Activated CD4-positive, alpha-beta T cell treated with anti-CD3 and anti-CD28 coated beads, Interleukin-2, amount 10 ng/mL, durations not matched to agents 7 days and 5 days (primary cell): ENCODE measurements at regions not wholly inside any gene's neighbourhood (a gene's known extent, or its start where the extent isn't known, plus 50 kb on each side); places are given as distances from the start of the nearest gene placed in this dataset.

Source experiments
- CTCF ChIA-PET: fragments of 350-600 bp; sonication (Branson Sonifier 250); formaldehyde crosslinking; loops from one replicate; lab custom pipeline; 2021; ENCODE audit warnings: antibody characterized with exemption; lab: Charles Lee
- POLR2A ChIA-PET: fragments of 350-600 bp; sonication (Branson Sonifier 250); formaldehyde crosslinking; loops from one replicate; lab custom pipeline; 2021; ENCODE audit warnings: antibody characterized with exemption; lab: Charles Lee
- DNase-seq: peaks from one replicate; pipeline ENCODE4 v3.0.0-alpha.2; 2020
- H3K27ac Mint-ChIP-seq: one replicate; pipeline ENCODE4 v1.8.0; 2021; ENCODE audit warnings: mild to moderate bottlenecking, moderate library complexity, mixed read lengths
- H3K27me3 Mint-ChIP-seq: one replicate; pipeline ENCODE4 v1.8.0; 2021; ENCODE audit warnings: mixed read lengths
- H3K36me3 Mint-ChIP-seq: one replicate; pipeline ENCODE4 v1.8.0; 2021; ENCODE audit warnings: low read depth, mixed read lengths
- H3K4me1 Mint-ChIP-seq: one replicate; pipeline ENCODE4 v1.8.0; 2021; ENCODE audit warnings: mixed read lengths
- H3K4me3 Mint-ChIP-seq: one replicate; pipeline ENCODE4 v1.8.0; 2021; ENCODE audit warnings: mild to moderate bottlenecking, moderate library complexity, mixed read lengths
- H3K9me3 Mint-ChIP-seq: one replicate; pipeline ENCODE4 v1.8.0; 2021; ENCODE audit warnings: mixed read lengths

DNA sequence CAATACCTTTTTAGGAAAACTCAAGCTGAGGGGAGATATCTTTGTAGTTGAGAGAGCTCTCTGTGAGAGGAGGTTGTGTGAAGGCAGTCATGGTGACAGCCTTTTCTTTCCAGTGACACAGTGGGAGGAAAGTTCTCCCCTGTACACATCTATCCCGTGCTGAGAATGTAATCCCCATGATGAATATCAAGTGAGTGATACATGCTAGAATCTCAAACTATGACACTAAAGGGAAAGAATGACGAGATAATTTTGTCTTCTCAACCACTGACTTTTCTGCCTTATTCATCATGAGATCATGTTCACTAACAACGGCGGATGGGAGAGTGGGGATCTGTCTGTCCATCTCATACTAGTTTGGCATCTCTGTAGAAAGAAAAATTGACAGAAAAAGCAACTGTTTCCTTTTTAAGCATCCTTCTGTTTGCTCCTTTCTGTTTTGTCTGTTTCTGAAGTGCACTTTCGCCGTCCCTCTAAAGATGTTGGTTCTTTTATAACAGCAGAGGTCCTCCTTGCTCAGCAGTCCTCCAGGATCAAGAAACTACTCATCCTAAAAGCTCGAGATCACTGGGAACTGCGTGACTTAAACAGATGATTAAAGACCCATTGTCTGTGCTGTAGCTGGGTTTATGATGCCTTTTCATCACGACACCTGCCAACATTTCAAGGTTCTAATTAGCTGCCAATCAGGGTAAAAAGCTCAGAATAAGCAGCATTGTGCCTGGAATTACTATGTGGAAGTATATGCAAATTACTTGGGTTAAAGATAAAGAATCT lies 137.6 kb downstream of the DCK start:
- no peaks in the 10 kb centered on the region for H3K4me1 Mint-ChIP-seq
- no peaks in the 10 kb centered on the region for H3K36me3 Mint-ChIP-seq
- no peaks in the 10 kb centered on the region for H3K9me3 Mint-ChIP-seq
- H3K4me3 Mint-ChIP-seq: no peak overlapping the region
- H3K27me3 Mint-ChIP-seq: no peaks in the 10 kb centered on the region
- ChIA-PET POLR2A (no interaction called here), CTCF (no interaction called here)
- DNase-seq: no peak
- H3K27ac Mint-ChIP-seq: no peak overlapping the region

DNA sequence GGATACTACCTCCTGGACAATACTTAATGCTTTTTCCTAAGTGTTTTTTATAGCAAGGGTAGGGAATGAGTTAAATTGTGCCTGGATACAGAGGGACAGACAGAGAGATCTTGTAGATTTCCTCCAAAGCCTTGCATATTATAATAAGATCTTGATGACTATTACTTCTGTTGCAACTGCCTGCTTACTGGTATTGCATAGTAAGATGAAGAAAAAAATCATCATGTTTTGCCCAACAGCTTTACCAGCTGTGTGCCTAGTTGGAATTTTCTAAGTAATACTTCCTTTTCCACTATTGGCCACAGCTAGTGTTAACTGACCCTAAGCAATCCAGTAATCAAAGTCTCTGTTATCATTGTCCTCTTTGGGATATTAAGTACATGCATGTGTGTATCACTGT lies 139.0 kb downstream of the DCK start:
- H3K27ac Mint-ChIP-seq: no peak overlapping the region
- H3K4me1 Mint-ChIP-seq: no peaks in the 10 kb centered on the region
- no peaks in the 10 kb centered on the region for H3K36me3 Mint-ChIP-seq
- CTCF ChIA-PET: no interaction called here
- H3K27me3 Mint-ChIP-seq: no peaks in the 10 kb centered on the region
- H3K9me3 Mint-ChIP-seq: no peaks in the 10 kb centered on the region
- no peak overlapping the region for H3K4me3 Mint-ChIP-seq
- DNase-seq: no peak
- POLR2A ChIA-PET: no interaction called here

DNA sequence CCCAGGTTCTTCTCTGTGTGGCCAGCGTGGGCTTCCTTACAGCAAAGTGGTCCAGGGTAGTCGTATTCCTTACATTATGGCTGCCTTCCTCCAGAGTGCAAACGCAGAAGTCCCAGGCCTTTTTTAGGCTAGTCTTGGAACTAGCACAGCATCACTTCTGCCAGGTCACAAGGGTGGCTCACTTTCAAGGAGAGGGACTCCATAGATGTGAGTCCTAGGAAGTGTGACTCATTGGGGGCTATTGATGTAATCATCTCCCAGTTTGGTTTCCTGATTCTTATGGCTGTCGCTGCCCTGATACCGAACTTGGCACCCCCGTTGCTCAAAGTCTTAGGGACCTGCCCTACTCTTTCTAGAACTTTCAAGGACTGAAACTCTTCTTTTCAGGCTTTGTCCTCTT lies 140.0 kb downstream of the DCK start:
- POLR2A ChIA-PET: no interaction called here
- CTCF ChIA-PET: no interaction called here
- Mint-ChIP-seq H3K9me3 (no peaks in the 10 kb centered on the region), H3K36me3 (no peaks in the 10 kb centered on the region), H3K4me1 (no peaks in the 10 kb centered on the region), H3K27me3 (no peaks in the 10 kb centered on the region), H3K4me3 (no peak overlapping the region), H3K27ac (no peak overlapping the region)
- DNase-seq: no peak

DNA sequence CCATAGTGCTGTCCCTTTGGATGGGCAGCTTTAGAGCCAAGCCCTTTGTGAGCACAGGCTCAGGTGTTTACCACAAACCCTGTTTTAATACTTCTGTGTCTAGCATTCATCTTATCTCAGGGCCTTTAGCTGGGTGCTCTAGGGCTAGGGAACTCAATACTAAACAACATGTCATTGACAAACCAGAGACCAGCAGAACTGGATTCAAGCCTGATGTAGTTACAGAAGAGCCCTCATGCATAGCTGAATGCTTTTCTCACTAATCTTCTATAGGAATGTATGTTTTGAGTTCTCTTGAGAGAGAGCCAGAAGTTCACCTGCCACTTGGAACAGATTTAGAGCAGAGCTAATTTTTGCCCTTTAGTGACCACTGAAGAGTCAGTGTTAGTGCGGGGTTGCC lies 142.6 kb downstream of the DCK start:
- H3K4me1 Mint-ChIP-seq: no peaks in the 10 kb centered on the region
- POLR2A ChIA-PET: no interaction called here
- H3K9me3 Mint-ChIP-seq: peaks cover 4% of the 10 kb centered on the region
- H3K36me3 Mint-ChIP-seq: no peaks in the 10 kb centered on the region
- DNase-seq: no peak
- H3K27me3 Mint-ChIP-seq: no peaks in the 10 kb centered on the region
- no peak overlapping the region for H3K4me3 Mint-ChIP-seq
- CTCF ChIA-PET: no interaction called here
- no peak overlapping the region for H3K27ac Mint-ChIP-seq

DNA sequence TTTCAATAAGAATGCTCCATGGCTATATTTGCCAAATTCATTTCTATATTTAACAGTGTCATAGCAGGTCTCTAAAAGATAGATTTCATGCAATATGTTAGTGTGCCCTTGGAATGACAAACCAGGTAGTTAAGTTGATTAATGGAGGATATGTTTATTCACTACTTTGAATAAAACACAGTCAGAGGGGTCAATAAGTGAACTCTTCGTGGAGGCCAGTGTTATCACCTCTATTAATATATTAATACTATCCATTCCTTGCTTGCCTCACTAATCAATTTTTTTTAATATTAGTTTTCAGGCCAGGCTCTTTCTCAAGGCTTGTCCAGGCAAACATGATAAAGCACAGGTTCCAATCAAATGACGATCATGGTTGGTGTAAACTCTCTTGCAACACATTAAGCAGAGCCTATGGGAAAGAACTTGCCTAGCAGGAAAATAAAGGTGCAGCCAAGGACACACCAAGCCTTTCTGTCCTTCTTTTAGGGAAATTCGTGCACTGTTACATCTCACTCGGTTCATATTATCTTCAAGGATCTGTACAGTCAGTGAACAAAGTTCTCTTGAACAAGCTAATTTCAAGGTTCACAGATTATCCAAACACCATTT lies 144.7 kb downstream of the DCK start:
- CTCF ChIA-PET: no interaction called here
- POLR2A ChIA-PET: no interaction called here
- H3K27me3 Mint-ChIP-seq: no peaks in the 10 kb centered on the region

DNA sequence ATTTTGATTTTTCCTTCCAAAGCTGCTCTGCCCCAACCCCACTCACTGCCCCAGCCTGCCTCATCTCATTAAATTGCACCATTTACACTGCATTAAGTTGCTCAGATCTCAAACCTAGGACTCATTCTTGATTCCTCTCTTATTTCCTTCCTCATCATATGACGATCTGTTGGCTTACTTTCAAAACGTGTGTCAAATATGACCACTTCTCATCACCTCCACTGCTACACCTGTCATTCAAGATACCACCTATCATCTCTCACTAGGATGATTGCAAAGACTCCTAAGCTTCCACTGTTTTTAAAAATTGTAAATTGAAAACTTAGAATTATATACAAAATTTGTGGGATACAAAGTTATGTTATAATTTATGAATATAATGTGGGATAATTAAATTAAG lies 147.1 kb downstream of the DCK start:
- H3K27ac Mint-ChIP-seq: no peak overlapping the region
- CTCF ChIA-PET: no interaction called here
- H3K27me3 Mint-ChIP-seq: no peaks in the 10 kb centered on the region

More for the DNA sequence above, 144.7 kb downstream of the DCK start:
- DNase-seq: no peak
- no peaks in the 10 kb centered on the region for H3K4me1 Mint-ChIP-seq
- H3K36me3 Mint-ChIP-seq: no peaks in the 10 kb centered on the region
- peaks cover 4% of the 10 kb centered on the region for H3K9me3 Mint-ChIP-seq
- no peak overlapping the region for H3K4me3 Mint-ChIP-seq
- no peak overlapping the region for H3K27ac Mint-ChIP-seq

DNA sequence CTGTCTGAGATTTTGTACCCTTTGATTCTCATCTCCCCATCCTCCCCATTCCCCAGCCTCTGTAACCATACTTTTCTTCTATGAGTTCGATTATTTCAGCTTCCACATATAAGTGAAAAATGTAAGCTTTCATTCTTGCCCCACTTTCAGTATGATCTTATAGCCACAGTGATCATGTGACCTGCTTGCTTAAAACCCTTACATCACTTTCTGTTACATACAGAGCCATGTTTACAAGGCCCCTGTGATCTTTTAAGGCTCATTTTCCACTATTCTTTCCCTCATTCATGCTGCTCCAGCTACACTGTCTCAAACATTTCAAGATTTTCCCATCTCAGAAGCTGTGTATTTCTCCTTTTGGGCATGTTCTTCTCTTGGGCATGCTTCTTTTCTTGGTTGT lies 147.7 kb downstream of the DCK start:
- Mint-ChIP-seq H3K27me3 (no peaks in the 10 kb centered on the region), H3K36me3 (no peaks in the 10 kb centered on the region), H3K4me1 (no peaks in the 10 kb centered on the region), H3K9me3 (peaks cover 4% of the 10 kb centered on the region), H3K27ac (no peak overlapping the region), H3K4me3 (no peak overlapping the region)
- no peak for DNase-seq
- ChIA-PET CTCF (no interaction called here), POLR2A (no interaction called here)

More for the DNA sequence above, 147.1 kb downstream of the DCK start:
- H3K36me3 Mint-ChIP-seq: no peaks in the 10 kb centered on the region
- DNase-seq: no peak
- H3K4me3 Mint-ChIP-seq: no peak overlapping the region
- H3K4me1 Mint-ChIP-seq: no peaks in the 10 kb centered on the region
- peaks cover 4% of the 10 kb centered on the region for H3K9me3 Mint-ChIP-seq
- POLR2A ChIA-PET: no interaction called here

DNA sequence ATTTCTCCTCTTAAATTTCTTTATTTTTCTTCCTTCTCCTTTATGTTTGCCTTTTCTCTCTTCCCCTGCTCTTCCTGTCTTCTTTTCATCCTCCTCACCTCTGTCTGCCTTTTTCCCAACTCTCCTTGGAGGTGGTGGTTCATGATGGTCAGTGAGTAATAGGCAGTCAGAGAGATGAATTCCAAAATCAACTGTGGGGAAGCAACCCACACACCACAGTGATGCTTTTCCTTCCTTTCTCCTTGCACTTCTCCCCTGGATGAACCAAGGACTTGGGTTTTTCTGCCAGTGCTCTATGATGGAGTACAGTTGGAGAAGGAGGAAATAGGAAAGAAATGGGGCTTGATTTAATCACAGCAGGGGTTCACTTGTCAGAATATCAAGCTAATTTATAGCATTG lies 153.8 kb downstream of the DCK start:
- Mint-ChIP-seq H3K27me3 (peaks cover 2% of the 10 kb centered on the region), H3K36me3 (no peaks in the 10 kb centered on the region), H3K4me3 (no peak overlapping the region), H3K9me3 (no peaks in the 10 kb centered on the region), H3K4me1 (no peaks in the 10 kb centered on the region), H3K27ac (no peak overlapping the region)
- DNase-seq: no peak
- POLR2A ChIA-PET: no interaction called here
- CTCF ChIA-PET: no interaction called here

DNA sequence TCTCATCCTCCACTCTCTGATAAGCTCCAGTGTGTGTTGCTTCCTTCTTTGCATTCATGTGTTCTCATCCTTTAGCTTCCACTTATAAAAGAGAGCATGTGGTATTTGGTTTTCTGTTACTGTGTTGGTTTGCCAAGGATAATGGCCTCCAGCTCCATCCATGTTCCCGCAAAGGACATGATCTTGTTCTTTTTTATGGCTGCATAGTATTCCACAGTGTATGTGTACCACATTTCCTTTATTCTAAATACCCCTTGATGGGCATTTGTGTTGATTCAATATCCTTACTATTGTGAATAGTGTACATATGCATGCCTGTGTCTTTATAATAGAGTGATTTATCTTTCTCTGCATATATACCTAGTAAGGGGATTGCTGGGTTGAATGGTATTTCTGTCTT lies 155.1 kb downstream of the DCK start:
- Mint-ChIP-seq H3K27me3 (peaks cover 2% of the 10 kb centered on the region), H3K4me1 (no peaks in the 10 kb centered on the region), H3K4me3 (no peak overlapping the region), H3K9me3 (no peaks in the 10 kb centered on the region), H3K27ac (no peak overlapping the region), H3K36me3 (no peaks in the 10 kb centered on the region)
- CTCF ChIA-PET: no interaction called here
- DNase-seq: no peak
- POLR2A ChIA-PET: no interaction called here

DNA sequence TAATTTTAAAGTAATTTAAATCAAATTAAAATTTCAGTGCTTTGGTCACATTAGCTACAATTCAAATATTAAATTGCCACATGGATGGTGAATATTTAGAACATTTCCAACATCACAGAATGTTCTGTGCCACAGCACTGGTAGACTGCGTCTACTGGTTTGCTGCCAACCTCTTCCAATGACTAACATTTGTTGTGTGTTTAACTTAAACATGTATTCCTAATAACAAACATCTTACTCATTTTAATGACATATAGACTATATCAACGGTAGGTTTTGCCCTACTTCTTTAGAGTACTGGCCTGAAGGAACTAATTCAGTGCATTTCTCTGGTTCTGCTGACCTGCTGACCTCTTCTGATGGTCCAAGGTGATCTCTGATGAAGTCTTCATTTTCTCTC lies 157.6 kb downstream of the DCK start:
- Mint-ChIP-seq H3K9me3 (no peaks in the 10 kb centered on the region), H3K27ac (no peak overlapping the region), H3K27me3 (peaks cover 2% of the 10 kb centered on the region), H3K4me1 (no peaks in the 10 kb centered on the region), H3K36me3 (no peaks in the 10 kb centered on the region), H3K4me3 (no peak overlapping the region)
- DNase-seq: no peak
- ChIA-PET POLR2A (no interaction called here), CTCF (no interaction called here)

DNA sequence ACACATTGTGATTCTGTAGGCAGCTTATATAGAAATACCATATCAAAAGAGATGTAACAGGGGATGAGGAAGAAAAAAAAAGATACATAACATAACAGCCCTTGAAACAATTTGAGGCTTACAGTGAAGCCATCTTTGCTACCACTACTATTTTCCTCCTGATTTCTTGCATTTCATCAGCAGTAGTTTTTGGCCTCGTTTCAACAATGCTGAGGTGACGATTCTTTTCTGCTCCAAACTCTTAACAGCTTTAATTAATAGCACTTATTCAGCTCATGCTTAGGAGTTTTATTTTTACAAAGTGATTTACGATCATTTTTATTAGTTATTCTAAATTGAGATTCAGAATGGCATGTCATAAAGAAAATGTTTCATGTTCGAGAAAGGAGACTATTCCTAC lies 163.2 kb downstream of the DCK start:
- no peak for DNase-seq
- no peaks in the 10 kb centered on the region for H3K9me3 Mint-ChIP-seq
- POLR2A ChIA-PET: no interaction called here
- H3K27ac Mint-ChIP-seq: no peak overlapping the region
- no peaks in the 10 kb centered on the region for H3K4me1 Mint-ChIP-seq
- no peak overlapping the region for H3K4me3 Mint-ChIP-seq
- no peaks in the 10 kb centered on the region for H3K36me3 Mint-ChIP-seq
- CTCF ChIA-PET: no interaction called here
- peaks cover 11% of the 10 kb centered on the region for H3K27me3 Mint-ChIP-seq

DNA sequence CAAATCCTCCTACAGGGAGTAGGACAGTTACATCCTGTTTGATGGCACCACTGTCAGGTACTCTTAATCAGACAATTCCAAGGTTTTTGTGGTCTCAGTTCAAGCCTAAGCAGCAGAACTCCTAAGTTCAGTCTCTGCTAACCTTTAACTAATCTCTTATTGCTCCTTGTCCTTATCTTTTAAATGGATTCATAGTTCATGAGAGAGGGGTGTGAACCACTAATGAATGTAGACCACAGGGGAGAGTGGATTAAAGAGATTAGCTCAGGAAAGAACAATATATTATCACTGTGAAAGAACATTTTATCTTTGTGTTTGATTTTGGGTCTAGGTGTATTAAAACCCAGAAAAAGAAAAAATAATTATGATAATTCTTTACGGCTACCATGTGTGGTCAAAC lies 168.9 kb downstream of the DCK start:
- no peaks in the 10 kb centered on the region for H3K36me3 Mint-ChIP-seq
- H3K27ac Mint-ChIP-seq: no peak overlapping the region
- ChIA-PET POLR2A (no interaction called here), CTCF (no interaction called here)
- no peaks in the 10 kb centered on the region for H3K9me3 Mint-ChIP-seq
- no peak overlapping the region for H3K4me3 Mint-ChIP-seq
- no peaks in the 10 kb centered on the region for H3K4me1 Mint-ChIP-seq
- peaks cover 19% of the 10 kb centered on the region for H3K27me3 Mint-ChIP-seq
- DNase-seq: no peak

DNA sequence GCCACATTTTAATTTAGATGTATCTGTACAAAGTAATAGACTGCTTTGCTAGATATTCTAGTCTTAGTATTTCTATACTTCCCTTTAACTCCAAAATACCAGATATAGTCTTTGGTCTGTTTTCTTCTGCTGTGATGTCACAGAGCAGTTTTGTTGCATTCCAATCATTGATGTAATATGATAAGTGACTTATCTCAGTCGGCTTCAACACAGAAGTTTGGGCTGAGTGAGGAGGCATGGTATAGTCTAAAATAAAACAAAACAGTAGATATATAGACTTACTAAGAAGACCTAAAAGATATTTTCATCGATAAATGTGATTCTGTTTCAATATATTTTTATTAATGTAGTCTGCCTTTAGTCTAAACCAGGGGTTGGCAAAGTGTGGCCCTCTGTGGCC lies 169.9 kb downstream of the DCK start:
- Mint-ChIP-seq H3K27me3 (peaks cover 17% of the 10 kb centered on the region), H3K27ac (no peak overlapping the region), H3K36me3 (no peaks in the 10 kb centered on the region), H3K9me3 (no peaks in the 10 kb centered on the region), H3K4me3 (no peak overlapping the region), H3K4me1 (no peaks in the 10 kb centered on the region)
- ChIA-PET CTCF (no interaction called here), POLR2A (no interaction called here)
- DNase-seq: no peak

DNA sequence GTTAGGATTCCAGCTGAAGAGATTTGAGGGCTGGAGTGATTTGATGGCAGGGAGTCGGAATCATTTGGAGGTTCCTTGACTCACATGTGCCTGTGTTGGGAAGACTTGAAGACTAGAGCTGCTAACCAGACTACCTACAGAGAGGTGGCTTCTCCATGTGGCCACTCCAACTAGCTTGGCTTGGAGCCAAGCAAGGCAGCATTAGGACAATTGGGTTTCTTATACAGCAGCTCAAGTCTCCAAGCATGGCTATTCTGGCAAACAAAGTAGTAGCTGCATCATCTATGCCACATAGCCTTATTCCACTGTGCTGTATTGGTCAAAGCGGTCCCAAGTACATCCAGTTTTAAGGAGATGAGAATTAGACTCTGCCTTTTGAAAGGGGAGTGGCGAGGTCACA lies 171.7 kb upstream of the SLC4A4 start:
- CTCF ChIA-PET: interaction anchor here (0.5 kb wide), 1 partner anchor 620 kb away, joined by 3 read pairs; no protein-coding TSS in a partner anchor
- H3K9me3 Mint-ChIP-seq: no peaks in the 10 kb centered on the region

More for the DNA sequence above, 171.7 kb upstream of the SLC4A4 start:
- no peaks in the 10 kb centered on the region for H3K4me1 Mint-ChIP-seq
- no peak overlapping the region for H3K27ac Mint-ChIP-seq
- H3K36me3 Mint-ChIP-seq: no peaks in the 10 kb centered on the region
- no peak overlapping the region for H3K4me3 Mint-ChIP-seq
- POLR2A ChIA-PET: no interaction called here
- no peak for DNase-seq
- peaks cover 11% of the 10 kb centered on the region for H3K27me3 Mint-ChIP-seq
